HG03442 (cell line): ENCODE measurements at regions not wholly inside any gene's neighbourhood (a gene's known extent, or its start where the extent isn't known, plus 50 kb on each side); places are given as distances from the start of the nearest gene placed in this dataset.

Experiments
- ATAC-seq: cut with Tn5 transposase; IDR thresholded peaks from one replicate; pipeline ENCODE4 v1.9.1; 2021; ENCODE audit warnings: mild to moderate bottlenecking, moderate library complexity; ENCODE audit not compliant: unreplicated experiment

- no peak for ATAC-seq
Observed at GRCh38 chr2:58959996-58960395, 718.9 kb upstream of the FANCL start.

GRCh38 chr2:58957188-58957840 is 716.2 kb upstream of the FANCL start:
- ATAC-seq = no peak

GRCh38 chr2:58954880-58955385 is 713.8 kb upstream of the FANCL start:
- no peak for ATAC-seq

- ATAC-seq = no peak
Observed at GRCh38 chr2:58951722-58952121, 710.6 kb upstream of the FANCL start.

GRCh38 chr2:58950795-58951462 is 709.8 kb upstream of the FANCL start:
- ATAC-seq = no peak

- ATAC-seq = no peak
Observed at GRCh38 chr2:58939388-58939787, 698.3 kb upstream of the FANCL start.

DNA sequence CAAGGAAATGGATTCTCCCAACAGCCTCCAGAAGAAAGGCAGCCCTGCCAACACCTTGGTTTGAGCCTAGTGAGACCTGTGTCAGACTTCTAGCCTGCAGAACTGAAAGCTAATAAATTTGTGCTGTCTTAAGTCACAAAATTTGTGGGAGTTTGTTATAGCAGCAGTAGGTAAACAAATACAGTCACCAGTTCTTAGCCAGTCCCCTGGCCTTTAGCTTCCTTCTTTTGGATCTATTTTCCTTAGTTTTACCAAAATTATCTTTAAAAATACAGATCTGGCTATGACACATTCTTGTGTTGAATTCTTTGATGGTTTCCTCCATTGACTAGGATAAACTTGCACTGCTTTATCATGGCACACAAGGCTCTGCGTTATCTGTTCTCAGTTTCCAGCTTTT is 697.9 kb upstream of the FANCL start:
- ATAC-seq = no peak

GRCh38 chr2:58932801-58933200 is 691.7 kb upstream of the FANCL start:
- no peak for ATAC-seq

GRCh38 chr2:58930537-58930936 is 689.4 kb upstream of the FANCL start:
- ATAC-seq = no peak

DNA sequence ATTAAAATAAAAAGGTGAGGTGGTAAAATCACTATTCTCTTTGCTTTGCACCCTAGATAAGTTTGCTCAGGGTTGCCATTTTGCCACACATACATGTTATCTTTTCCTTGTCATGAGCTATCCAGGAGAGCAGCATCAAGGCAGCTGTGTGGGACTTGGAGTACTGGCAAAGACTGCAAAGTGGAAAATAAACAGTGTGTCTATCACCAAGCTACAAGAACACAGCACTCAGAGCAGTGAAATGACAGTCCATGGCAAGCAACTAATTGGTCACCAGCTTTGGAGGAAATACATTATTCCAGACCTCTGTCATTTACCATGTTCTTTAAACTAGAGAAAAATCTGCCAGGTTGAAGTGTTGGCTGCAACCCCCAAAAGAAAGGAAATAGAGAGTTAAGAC is 687.8 kb upstream of the FANCL start:
- no peak for ATAC-seq

DNA sequence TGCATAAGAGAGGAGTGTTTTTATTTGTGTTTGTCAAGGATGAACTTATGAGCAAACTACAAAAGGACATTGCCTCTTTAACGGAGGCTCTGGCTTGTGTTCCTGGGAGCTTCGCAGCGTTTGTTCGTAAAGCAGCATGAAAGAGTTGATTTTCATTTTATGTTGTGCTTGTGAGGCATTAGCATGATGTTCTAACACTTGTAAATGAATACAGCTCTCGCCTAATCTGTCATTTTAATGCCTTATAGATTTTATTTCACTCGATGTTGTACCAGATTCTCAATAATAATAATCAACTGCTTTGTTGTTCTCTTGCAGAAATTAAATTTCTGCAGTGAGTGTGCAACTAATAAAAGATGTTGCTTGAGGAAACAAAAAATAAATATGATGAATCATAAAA is 687.3 kb upstream of the FANCL start:
- no peak for ATAC-seq

GRCh38 chr2:58926112-58926511 is 685.0 kb upstream of the FANCL start:
- no peak for ATAC-seq

DNA sequence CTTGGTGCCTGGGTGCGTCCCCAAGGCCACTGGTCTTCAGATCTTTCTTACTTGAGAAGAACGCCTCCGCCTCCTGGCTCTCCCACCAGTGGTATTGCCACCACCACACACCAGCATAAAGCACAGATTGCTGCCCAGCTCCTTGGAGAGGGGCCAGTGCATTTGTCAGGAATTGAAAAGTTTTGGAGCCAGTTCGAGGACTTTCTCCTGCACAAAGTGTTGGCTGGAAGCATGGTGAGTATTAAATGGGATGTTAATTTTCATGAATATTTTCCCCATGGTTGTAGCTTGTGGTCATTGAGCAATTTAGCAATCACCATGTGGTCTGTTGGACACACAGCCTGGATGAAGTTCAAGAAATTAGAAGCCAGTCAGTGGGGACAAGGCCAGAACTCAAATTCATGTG is 684.6 kb upstream of the FANCL start:
- no peak for ATAC-seq

DNA sequence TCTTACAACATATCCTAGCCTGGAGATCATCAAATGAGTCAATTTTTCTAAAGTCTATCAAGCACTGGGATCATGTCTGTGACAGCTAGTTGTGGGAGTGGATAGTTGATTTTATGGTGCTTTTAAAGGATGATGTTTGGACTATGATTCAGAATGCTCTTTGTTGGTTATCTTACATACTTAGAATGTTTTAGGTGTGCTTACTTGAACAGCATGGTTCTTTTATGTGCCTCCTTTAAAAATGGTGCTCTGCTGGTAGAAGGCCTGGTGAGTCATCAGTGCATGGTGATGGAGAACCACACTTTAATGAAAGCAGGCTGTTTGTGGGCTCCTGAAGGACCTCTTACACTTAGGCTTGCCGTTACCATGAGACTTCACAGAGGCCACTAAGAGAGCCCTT is 682.7 kb upstream of the FANCL start:
- ATAC-seq = no peak

DNA sequence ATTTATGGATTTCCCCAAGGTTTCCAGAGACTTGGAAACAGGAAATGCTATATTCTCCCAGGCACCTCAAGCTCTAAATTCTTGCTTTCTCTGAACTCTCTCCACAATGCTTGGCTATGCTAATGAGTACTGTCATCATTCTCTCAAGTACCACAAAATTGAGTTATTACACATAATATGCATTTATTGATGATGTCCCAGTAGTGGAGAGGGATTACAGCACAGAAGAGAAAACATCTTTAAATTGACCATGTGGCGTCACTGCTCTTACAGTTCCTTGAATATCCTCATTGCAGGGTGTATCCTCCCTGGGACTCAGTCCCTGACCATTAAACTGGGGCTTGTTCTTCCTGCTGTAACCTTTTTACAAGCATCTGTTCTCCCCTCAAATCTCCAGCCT is 681.1 kb upstream of the FANCL start:
- ATAC-seq = no peak

DNA sequence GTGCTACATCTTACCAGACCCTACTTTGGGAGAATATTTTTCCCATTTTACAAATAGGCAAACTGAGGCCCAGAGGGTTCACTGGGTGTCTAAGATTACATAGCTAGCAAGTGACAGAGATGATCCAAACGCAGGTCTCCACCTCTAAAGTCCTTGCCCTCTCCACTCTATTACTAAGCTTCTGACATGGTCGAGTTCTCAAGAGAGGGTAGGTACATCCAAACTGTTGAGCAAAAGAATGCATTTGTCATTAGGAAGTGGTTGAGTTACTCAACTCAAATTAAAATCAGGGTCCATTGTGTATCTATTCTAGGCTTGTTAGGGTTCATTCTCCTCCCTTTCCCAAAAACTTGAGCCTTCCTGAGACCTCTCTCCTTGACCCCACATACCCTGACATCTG is 680.6 kb upstream of the FANCL start:
- no peak for ATAC-seq

GRCh38 chr2:58920001-58920400 is 678.9 kb upstream of the FANCL start:
- no peak for ATAC-seq

DNA sequence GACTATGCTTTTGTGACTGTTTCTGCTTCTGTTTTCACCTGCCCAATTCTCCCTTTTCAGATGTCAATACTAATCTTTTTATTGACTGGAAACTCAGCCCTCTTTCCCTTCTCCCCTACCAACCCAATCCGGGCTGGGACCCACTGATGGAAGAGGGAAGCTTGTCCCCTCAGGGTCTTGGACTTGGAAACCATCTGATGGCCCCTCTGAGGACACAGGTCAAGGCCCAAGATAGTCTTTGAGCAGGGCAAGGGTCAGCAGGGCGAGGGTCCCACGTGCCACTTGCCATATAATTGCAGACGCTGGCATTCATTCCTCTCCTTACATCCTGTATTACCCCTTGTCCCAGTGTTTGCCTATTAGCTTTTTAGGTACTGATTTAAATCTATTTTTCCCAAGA is 678.2 kb upstream of the FANCL start:
- no peak for ATAC-seq

- ATAC-seq = no peak
Observed at GRCh38 chr2:58918141-58918540, 677.0 kb upstream of the FANCL start.

GRCh38 chr2:58917596-58917995 is 676.5 kb upstream of the FANCL start:
- ATAC-seq = no peak

DNA sequence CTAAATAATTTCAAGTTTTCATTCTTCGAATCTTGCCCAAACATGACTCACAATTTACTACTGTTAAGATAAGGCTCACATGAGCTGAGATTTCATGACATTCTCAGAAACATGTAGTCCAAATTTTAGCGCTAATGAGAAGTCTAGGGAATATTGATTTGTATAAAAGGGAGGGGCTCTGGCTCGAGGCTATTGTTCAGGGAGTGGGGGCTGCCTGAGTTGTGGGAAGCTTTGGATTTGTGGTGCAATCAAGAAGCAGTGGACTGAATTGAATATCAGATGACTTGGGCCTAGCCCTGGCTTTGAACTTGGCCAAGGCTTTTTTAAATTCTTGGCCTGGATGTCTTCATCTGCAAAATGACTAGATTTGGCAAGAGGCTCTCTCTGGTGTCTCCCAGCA is 674.9 kb upstream of the FANCL start:
- no peak for ATAC-seq

GRCh38 chr2:58914733-58915505 is 673.8 kb upstream of the FANCL start:
- ATAC-seq = no peak
